Spinal cord (tissue), 9 donors: ENCODE measurements at regions not wholly inside any gene's neighbourhood (a gene's known extent, or its start where the extent isn't known, plus 50 kb on each side); places are given as distances from the start of the nearest gene placed in this dataset.

Experiments used
- DNase-seq, 6 donors: peaks; one replicate each; pipeline versions ENCODE4 v3.0.0 to v3.0.0-alpha.2; 2013 to 2015; ENCODE audit warnings: low spot score in 6 of 6, low read depth in 4 of 6
- H3K27ac ChIP-seq: one replicate; pipeline ENCODE4 v1.5.1; 2013; ENCODE audit warnings: low read depth, low read length, control low read depth
- H3K27me3 ChIP-seq: one replicate; pipeline ENCODE4 v1.6.1; 2013; ENCODE audit warnings: low read length; ENCODE audit not compliant: control insufficient read depth, insufficient read depth
- H3K36me3 ChIP-seq: one replicate; pipeline ENCODE4 v1.6.1; 2013; ENCODE audit warnings: low read length; ENCODE audit not compliant: control insufficient read depth, insufficient read depth
- H3K4me1 ChIP-seq: one replicate; pipeline ENCODE4 v1.6.1; 2013; ENCODE audit warnings: low read length; ENCODE audit not compliant: control insufficient read depth, insufficient read depth
- H3K4me3 ChIP-seq: one replicate; pipeline ENCODE4 v1.5.1; 2013; ENCODE audit warnings: low read depth, low read length, control low read depth
- H3K9me3 ChIP-seq: one replicate; pipeline ENCODE4 v1.6.1; 2013; ENCODE audit warnings: low read length; ENCODE audit not compliant: control insufficient read depth, insufficient read depth
- WGBS: methylation state at CpG from one replicate; pipeline ENCODE4 v1.1.5; 2013; ENCODE audit warnings: missing lambda C conversion rate; ENCODE audit not compliant: insufficient coverage; 5-methylcytosine and 5-hydroxymethylcytosine counted together
- donor health status: healthy.

DNA sequence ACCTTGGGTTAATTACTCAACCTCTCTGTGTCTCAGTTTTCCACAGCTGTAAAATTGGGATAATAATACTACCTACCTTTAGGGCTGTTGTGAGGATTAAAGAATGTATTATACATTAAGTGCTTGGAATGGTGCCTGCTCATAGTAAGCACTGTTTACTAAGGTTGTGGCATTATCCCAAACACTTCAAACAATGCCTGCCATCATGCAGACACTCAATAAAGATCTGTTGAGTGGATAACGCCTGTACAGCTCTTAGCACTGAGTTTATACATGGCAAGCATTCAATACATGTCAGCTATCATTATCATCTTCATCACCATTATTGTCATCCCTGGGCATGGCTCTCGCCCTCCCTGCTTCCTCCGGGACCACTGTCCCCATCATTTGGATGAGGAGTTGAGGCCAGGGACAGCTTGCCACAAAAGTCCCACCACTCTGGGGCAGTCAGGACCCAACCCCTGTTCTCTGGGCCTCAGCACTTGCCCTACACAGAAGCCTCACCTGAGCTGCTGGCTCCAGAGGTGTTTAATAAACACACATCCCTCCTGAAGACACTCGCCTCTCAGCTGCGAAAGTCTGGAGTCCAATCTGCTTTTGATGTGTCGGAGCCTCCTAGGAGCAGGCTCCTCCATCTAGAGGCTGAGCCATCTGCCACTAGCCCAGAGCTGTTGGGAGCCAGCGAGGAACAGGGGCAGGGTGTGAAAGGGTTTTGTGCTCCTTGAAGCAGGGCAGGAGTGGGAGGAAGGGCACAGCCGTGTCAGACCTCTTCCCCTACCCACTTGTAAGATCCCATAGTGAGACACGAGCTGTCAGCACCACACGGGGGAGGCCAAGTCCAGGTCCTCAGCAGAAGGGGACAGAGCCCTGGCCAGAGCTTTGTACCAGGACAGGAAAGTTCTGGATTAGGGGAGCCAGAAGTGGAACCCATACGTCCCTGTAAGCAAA is 80.9 kb upstream of the ZC3H12A start:
- H3K9me3 ChIP-seq: no peaks in the 10 kb centered on the region
- peaks cover 55% of the 10 kb centered on the region for H3K4me1 ChIP-seq
- H3K27ac ChIP-seq: no peak overlapping the region
- no peak overlapping the region for H3K4me3 ChIP-seq
- H3K36me3 ChIP-seq: no peaks in the 10 kb centered on the region
- no peaks in the 10 kb centered on the region for H3K27me3 ChIP-seq
- 74% methylated on average over 9 of the region's 11 CpGs for WGBS
- DNase-seq: peak in 1 of 6 donors; percentile 27

DNA sequence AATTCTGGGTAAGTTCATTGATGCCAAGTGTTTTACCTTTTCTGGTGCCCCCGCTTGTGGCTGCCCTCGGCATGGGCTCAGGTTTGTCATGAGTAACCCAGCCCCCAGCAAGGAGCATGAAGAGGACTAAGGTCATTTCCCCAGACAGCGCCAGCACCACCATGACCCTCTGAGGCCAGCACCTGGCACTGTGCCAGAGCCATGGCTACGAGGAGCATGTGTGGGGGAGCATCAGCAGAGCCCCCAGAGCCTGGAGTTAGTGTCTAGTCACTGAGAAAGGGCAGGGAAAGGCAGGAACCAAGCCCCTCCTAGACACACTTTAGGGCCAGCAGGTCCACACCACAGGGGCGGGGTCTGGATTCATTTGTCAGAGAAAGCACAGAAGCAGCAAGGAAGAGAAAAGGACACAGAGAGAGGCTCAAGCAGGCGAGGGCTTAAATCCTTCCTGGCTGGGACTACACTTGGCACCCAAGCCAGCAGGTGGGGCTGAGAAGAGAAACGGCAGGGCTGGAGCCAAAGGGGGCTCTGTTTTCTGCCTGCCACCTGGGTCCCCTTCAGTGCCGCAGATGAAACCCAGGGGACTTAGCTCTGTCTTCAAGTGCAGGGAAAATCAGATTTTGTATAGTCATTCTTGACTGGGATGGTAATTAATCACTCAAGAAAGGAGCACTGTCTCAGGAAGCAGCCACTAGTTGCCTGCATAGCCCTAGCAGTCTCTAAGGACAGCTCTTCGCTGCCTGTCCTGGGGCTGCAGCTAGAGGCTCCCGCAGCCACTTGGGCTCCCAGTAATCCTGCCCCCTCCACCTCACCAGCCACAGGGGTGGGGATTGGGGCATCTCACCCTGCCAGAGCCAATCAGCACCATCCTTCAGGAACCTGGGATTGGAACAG is 79.6 kb upstream of the ZC3H12A start:
- peaks cover 59% of the 10 kb centered on the region for H3K4me1 ChIP-seq
- no peak overlapping the region for H3K27ac ChIP-seq
- no peak overlapping the region for H3K4me3 ChIP-seq
- H3K9me3 ChIP-seq: no peaks in the 10 kb centered on the region
- H3K36me3 ChIP-seq: no peaks in the 10 kb centered on the region
- H3K27me3 ChIP-seq: no peaks in the 10 kb centered on the region
- peak in 3 of 6 donors; percentile 29 to 67 (median 67) for DNase-seq
- WGBS: 25% methylated on average over 8 of the region's 10 CpGs

GRCh38 chr1:37398096-37398495 is 76.3 kb upstream of the ZC3H12A start:
- H3K27me3 ChIP-seq: no peaks in the 10 kb centered on the region

GRCh38 chr1:37399205-37399604 is 75.2 kb upstream of the ZC3H12A start:
- H3K36me3 ChIP-seq: no peaks in the 10 kb centered on the region
- WGBS: 47% methylated on average over 4 of the region's 6 CpGs
- H3K27ac ChIP-seq: no peak overlapping the region
- peak in 2 of 6 donors; percentile 37 to 62 for DNase-seq
- H3K4me1 ChIP-seq: peaks cover 39% of the 10 kb centered on the region
- H3K4me3 ChIP-seq: no peak overlapping the region
- no peaks in the 10 kb centered on the region for H3K9me3 ChIP-seq
- no peaks in the 10 kb centered on the region for H3K27me3 ChIP-seq

More at GRCh38 chr1:37398096-37398495, 76.3 kb upstream of the ZC3H12A start:
- DNase-seq: no peak
- H3K27ac ChIP-seq: no peak overlapping the region
- WGBS: 92% methylated on average over 6 of the region's 8 CpGs
- peaks cover 48% of the 10 kb centered on the region for H3K4me1 ChIP-seq
- H3K4me3 ChIP-seq: no peak overlapping the region
- no peaks in the 10 kb centered on the region for H3K9me3 ChIP-seq
- H3K36me3 ChIP-seq: no peaks in the 10 kb centered on the region

GRCh38 chr1:37399830-37400464 is 74.4 kb upstream of the ZC3H12A start:
- Histone ChIP-seq H3K4me3 (no peak overlapping the region), H3K27ac (peak overlapping the region; percentile 22), H3K9me3 (no peaks in the 10 kb centered on the region), H3K4me1 (peaks cover 39% of the 10 kb centered on the region), H3K36me3 (no peaks in the 10 kb centered on the region), H3K27me3 (no peaks in the 10 kb centered on the region)
- WGBS: 30% methylated on average over 2 of the region's 3 CpGs
- DNase-seq: no peak

DNA sequence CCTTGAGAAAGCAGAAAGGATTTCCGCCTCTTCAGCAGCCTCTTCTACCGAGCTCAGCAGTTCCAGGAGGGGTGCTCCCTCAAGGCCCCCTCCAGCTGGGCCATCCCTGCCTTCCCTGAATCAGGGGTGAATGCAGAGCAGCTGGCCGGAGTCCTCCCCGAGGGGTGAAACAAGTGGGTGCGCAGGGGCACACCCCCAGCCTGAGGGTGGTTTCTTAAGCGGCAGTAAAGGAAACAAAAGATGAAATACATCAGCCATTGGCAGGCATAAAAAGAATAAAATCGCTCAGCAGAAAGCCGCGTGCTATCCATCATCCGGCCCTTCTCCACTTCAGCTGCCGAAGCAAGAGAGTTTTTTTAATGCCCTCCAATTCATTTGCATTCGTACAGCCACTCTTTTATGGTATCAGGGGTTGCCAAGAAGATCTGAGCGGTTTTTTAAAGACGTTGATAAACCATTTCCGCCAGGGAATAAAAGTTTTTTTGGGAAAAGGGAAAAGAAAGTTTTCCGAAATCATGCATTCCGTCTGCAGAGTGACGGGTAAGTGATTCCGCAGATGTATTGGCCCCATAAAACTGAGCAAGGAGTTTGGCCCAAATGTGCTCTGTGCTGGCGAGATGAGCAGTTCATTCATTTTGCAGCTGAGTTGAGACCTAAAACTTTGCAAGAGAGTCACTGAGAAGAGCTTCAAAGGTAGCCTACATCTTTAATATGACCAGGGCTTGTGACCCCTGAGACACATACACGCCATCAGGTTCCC is 73.7 kb upstream of the ZC3H12A start:
- H3K27ac ChIP-seq: peak overlapping the region; percentile 22

DNA sequence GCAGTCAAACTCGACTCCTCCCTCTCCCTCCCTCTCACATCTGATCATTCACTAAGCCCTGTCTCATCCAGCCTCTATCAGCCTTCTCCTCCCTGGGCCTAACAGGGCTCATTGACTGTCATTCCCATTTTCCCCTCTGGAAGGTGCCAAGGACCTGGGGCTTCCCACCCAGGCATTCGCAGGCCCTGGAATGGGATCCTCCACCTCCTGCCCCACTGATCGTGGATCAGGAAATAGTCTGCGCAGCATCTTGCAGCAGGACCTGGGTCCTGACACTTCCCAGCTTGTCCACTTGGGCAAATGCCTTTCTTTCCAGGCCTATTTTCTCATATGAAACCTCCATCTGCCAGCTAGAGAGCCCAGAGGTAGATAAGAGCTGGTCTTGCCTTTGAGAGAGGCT is 71.2 kb upstream of the ZC3H12A start:
- Histone ChIP-seq H3K36me3 (no peaks in the 10 kb centered on the region), H3K9me3 (no peaks in the 10 kb centered on the region), H3K4me3 (no peak overlapping the region), H3K27ac (no peak overlapping the region), H3K4me1 (peaks cover 27% of the 10 kb centered on the region), H3K27me3 (no peaks in the 10 kb centered on the region)
- WGBS: 78% methylated on average over 3 of the region's 4 CpGs
- no peak for DNase-seq

More for the DNA sequence above, 73.7 kb upstream of the ZC3H12A start:
- 25% methylated on average over 19 of the region's 21 CpGs for WGBS
- Histone ChIP-seq H3K27me3 (no peaks in the 10 kb centered on the region), H3K4me1 (peaks cover 32% of the 10 kb centered on the region), H3K9me3 (no peaks in the 10 kb centered on the region), H3K4me3 (no peak overlapping the region), H3K36me3 (no peaks in the 10 kb centered on the region)
- DNase-seq: peak in 3 of 6 donors; percentile 50 to 88 (median 72)

- Histone ChIP-seq H3K9me3 (no peaks in the 10 kb centered on the region), H3K27me3 (no peaks in the 10 kb centered on the region), H3K27ac (peak overlapping the region; percentile 51), H3K36me3 (no peaks in the 10 kb centered on the region), H3K4me3 (no peak overlapping the region), H3K4me1 (peaks cover 18% of the 10 kb centered on the region)
- WGBS: 20% methylated on average over 4 of the region's 4 CpGs
- DNase-seq: peak in 2 of 6 donors; percentile 55 to 82
Measured at GRCh38 chr1:37404711-37405110, 69.7 kb upstream of the ZC3H12A start.

GRCh38 chr1:37410105-37410504 is 64.3 kb upstream of the ZC3H12A start:
- Histone ChIP-seq H3K36me3 (no peaks in the 10 kb centered on the region), H3K27me3 (no peaks in the 10 kb centered on the region), H3K9me3 (no peaks in the 10 kb centered on the region), H3K27ac (no peak overlapping the region), H3K4me3 (no peak overlapping the region), H3K4me1 (peaks cover 5% of the 10 kb centered on the region)
- 40% methylated on average over 6 of the region's 7 CpGs for WGBS
- no peak for DNase-seq
